Epithelial cell of esophagus (primary cell): ENCODE measurements at regions not wholly inside any gene's neighbourhood (a gene's known extent, or its start where the extent isn't known, plus 50 kb on each side); places are given as distances from the start of the nearest gene placed in this dataset.

ENCODE experiments used
- DNase-seq: peaks from one replicate; pipeline ENCODE4 v3.0.0; 2010; ENCODE audit warnings: low read depth
- H3K4me3 ChIP-seq: 2 replicates; pipeline ENCODE4 v1.5.1; 2011; ENCODE audit warnings: mild to moderate bottlenecking, low read length, control low read depth
- CTCF ChIP-seq: IDR thresholded peaks from 2 replicates; pipeline ENCODE4 v1.5.1; 2011; ENCODE audit warnings: low read depth, mild to moderate bottlenecking, low read length, control low read depth, inconsistent platforms; ENCODE audit not compliant: insufficient read depth; ENCODE audit errors: missing control alignments

DNA sequence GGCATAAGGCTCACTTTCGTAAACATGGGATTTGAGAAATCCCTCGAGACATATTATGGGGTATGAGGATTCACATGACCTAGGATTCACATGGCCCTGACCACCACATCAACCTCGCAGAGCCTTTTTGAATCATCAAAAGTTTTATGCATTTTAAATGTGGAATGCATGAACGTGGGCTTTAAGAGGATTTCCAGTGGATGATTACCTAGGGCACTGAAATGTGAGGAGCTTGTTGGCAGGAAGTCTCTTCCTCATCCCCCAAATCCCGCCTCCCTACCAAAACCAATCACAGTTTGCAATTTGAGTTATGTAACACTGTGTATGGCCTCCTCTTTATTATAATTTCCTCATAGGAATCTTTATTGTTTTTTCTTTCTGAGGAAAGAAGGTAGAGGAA is 659.6 kb upstream of the TBX3 start:
- TF ChIP-seq CTCF: no peak
- no peak for DNase-seq

DNA sequence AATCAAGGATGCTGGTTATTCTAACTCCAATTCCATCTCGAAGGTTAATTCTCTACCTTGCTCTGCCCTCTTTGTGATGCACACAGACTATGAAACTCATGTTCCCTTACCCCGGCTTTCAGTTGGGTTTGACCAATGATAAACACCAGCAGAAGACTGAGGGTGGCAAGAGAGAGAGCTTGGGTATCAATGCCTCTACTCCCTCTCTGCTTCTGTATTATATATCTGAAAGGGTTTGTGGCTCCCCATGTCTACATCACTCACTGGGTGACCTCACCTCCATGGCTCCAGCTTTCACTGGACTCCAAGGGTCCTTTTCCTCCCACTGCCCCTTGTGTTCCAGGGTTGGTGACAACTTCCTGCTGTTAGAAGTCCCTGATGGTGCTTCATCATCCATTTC is 659.0 kb upstream of the TBX3 start:
- no peak for TF ChIP-seq CTCF
- H3K4me3 ChIP-seq: no peak overlapping the region
- DNase-seq: no peak

More for the DNA sequence above, 659.6 kb upstream of the TBX3 start:
- no peak overlapping the region for H3K4me3 ChIP-seq

GRCh38 chr12:115341442-115341841 is 657.5 kb upstream of the TBX3 start:
- no peak overlapping the region for H3K4me3 ChIP-seq
- TF ChIP-seq CTCF: no peak
- DNase-seq: peak; percentile 99

DNA sequence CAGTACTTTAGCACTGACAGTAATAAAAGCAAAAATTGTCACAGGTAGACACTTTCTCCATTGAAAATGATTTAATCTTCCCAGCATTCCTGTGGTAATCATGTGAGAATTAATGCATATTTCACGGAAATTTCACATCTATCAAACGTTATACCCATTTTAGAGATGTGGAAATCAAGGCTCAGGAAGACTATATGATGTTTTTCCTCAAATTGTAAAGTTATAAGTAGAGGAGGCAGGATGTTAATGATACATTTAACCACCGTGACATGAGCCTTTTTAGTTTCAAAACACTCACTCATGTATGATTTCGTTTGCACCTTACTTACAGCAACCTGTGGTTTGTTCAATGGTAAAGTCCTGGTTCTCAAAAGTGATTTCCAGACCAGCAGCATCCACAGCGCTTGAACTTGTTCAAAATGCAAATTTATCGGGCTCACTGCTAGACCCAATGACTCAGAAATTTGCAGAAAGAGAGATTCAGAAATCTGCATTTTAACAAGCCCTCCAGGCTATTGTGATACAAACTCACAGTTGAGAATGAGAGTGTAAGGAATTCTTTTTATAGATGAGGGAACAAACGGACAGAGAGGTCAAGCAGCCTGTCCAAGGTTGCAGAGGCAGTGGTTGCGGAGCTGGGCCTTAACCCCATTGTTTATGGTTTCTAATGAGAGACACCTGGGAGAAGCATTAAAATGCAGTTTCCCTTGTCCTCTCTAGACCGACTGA is 654.8 kb upstream of the TBX3 start:
- DNase-seq: peak; percentile 39
- TF ChIP-seq CTCF: no peak
- no peak overlapping the region for H3K4me3 ChIP-seq

DNA sequence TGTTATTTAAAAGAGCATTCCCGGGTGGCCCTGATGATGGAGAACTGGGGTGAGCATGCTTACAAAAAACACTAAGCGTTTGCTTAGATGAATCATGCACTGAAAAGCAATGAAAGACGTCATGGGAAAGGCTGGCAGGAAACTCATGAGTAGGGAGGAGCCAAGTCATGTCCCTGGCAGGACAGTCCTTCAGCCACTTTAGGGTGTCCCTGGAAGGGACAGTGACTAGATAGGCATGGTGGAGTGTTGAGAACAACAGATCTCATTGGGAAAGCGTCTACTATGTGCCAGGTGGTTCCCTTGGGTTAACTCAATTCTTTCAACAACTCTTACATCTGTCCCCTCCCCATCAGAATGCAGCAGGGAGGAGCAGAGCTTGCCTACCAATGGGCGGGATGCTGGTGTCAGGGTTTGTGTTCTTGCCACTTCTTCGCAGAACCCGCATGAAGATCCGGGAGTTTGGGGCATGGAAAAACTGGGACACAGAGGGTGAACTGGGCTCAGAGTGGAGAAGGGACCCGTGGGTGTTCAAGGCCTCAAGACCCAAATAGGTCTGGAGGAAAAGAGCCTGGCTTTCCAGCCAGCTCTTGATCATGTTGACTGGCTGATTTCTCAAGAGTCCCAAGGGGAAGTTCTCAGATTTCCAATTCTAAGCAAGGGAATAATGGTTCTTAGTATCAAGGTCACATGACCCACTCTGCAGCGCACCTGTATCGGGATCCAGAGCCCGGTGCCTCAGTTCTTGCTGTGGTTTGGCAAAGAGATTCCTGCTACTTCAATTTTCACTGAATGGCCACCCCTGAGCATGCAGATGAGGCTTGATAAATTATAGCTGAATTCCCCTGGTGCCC is 653.9 kb upstream of the TBX3 start:
- peak; percentile 94 for DNase-seq
- no peak for TF ChIP-seq CTCF

DNA sequence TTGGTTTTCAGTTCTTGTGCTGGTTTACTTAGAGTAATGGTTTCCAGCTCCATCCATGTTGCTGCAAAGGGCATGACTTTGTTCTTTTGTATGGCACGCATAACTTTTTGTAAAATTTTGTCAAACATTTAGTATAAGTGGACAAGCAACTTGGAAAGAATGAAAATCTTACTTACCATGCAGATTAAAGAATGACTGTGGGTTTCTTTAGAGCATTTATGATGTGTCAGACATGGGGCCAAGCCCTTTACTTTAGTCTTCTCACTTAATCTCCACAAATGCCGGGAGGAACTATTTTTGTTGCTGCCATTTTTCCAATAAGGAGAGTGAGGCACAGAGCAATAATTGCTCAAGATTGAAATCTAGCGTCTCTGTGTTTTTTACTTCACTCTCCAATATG is 652.5 kb upstream of the TBX3 start:
- H3K4me3 ChIP-seq: no peak overlapping the region
- DNase-seq: no peak
- no peak for TF ChIP-seq CTCF

More for the DNA sequence above, 653.9 kb upstream of the TBX3 start:
- H3K4me3 ChIP-seq: no peak overlapping the region
